ENCODE measurements at regions not wholly inside any gene's neighbourhood (a gene's known extent, or its start where the extent isn't known, plus 50 kb on each side); places are given as distances from the start of the nearest gene placed in this dataset.

GRCh38 chr17:71402007-71402406, 718.8 kb upstream of the SOX9 start:
- TF ChIP-seq RAD21 (IDR thresholded peaks at IDR 0.05; ENCODE audit: low read length) (no peak), CTCF (conservative IDR thresholded peaks at IDR 0.05; ENCODE audit: low read depth, low read length) (no peak), POLR2A (IDR thresholded peaks at IDR 0.05; ENCODE audit: low read depth, low read length) (no peak), FOS (IDR thresholded peaks at IDR 0.05; ENCODE audit: low read depth, low read length) (no peak), MXI1 (IDR thresholded peaks at IDR 0.05; ENCODE audit: borderline replicate concordance, low read depth, low read length) (no peak), BHLHE40 (IDR thresholded peaks at IDR 0.05; ENCODE audit: low read depth, low read length) (no peak), NFE2L2 (IDR thresholded peaks at IDR 0.05; ENCODE audit: low read depth, low read length) (no peak), ELK1 (IDR thresholded peaks at IDR 0.05; ENCODE audit: borderline replicate concordance, low read depth, low read length) (no peak), CEBPB (IDR thresholded peaks at IDR 0.05; ENCODE audit: low read depth, low read length) (no peak), CHD1 (IDR thresholded peaks at IDR 0.05; ENCODE audit: low read depth, low read length) (no peak)

Data from IMR-90 (cell line).